NK-92 (cell line): ENCODE measurements at regions not wholly inside any gene's neighbourhood (a gene's known extent, or its start where the extent isn't known, plus 50 kb on each side); places are given as distances from the start of the nearest gene placed in this dataset.

Experiments
- DNase-seq: peaks from one replicate; lab custom pipeline; 2025; ENCODE audit not compliant: unreplicated experiment; lab: John Stamatoyannopoulos, UW

DNA sequence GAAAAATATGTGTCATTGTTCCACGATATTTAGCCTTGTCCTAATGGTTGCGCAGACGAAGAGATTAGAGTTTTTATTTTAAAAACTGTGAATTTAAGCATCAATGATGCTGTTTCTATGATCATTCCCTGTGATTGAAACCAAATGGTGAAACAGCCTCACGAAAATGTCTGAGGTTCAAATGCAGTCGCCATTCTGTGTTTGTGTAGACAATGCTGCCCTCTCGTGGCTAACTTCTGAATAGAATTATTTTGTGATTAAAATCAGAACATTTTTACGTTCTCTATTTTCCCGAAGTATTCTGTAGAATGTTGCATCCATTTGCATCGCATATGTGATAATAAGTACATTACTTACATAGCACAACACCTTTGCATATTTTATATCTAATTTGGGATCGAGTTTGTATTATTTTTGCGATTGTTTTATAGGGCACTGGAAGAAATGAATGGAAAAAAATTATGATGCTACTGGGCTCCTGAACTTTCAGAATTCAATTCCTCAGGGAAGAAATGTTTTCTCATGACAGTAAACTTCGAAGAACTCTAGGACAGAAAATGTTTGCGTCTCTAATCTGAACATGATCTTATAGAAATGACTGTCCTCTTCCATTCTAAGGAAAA is 54.8 kb upstream of the CREB1 start:
- peak; percentile 6 for DNase-seq

- DNase-seq, result no peak
These were observed 54.2 kb upstream of the CREB1 start for GRCh38 chr2:207475546-207475945.

DNA sequence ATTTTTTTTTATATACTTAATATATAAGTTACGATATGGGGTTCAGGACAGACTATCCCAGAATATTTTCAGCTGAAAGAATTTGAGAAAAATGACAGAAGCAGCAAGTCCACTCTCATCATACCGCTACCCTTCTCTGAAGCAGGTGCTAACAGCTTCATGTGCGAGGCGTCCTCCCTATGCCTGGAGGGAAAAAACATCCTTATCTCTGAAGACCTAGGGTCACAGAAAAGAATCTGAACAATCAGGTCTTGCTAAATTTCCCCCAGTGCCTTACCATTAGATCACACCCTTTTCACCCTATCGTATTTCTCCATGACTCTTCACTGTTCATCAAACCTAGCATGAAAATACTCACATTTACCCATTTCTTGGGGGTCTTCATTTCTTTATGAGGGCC is 51.9 kb upstream of the CREB1 start:
- DNase-seq, result no peak

- DNase-seq, result no peak
These were observed 51.2 kb upstream of the CREB1 start for GRCh38 chr2:207478572-207478971.

DNA sequence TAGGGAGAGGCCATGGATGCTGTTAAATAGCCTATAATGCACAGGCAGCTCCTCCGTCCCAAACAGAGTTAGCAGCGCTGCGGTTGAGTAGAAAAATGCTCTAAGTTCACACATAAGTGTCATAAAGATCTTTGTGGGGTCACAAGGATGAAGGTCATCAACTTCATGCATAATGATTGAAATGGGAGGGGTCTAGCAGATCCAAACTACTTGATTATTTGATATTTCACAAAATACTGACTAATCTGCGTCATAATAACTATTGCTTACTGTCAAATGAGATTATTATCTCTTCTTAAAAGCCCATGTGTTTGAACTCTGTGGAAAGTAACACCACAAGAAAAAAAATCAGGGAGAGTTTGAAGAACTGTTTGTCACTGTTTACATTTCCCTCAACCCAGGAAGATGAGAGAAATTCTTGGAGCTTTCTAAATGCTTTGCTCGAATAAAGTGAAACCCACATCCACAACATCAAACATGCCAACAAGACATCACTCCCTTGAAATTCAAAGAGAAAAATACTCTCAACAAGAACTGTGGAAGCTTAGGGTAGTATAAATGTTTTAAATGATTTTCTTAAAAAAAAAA is 50.5 kb upstream of the CREB1 start:
- DNase-seq, result no peak
